ENCODE measurements at regions not wholly inside any gene's neighbourhood (a gene's known extent, or its start where the extent isn't known, plus 50 kb on each side); places are given as distances from the start of the nearest gene placed in this dataset.

GRCh38 chr7:153392726-153393125 lies 633.2 kb downstream of the ACTR3B start:
- in situ Hi-C loops (cut with MboI; ENCODE audit: low sequenced_read_pairs, unreplicated experiment) = no loop called here
- DNase-seq (ENCODE audit: low spot score) = no peak
- TF ChIP-seq CTCF (IDR thresholded peaks at IDR 0.05; ENCODE audit: borderline replicate concordance, control extremely low read depth, extremely low read depth, insufficient read depth, missing control alignments) = no peak

GRCh38 chr7:153393666-153394065 lies 634.1 kb downstream of the ACTR3B start:
- DNase-seq (ENCODE audit: low spot score) = no peak
- no peak for TF ChIP-seq CTCF (IDR thresholded peaks at IDR 0.05; ENCODE audit: borderline replicate concordance, control extremely low read depth, extremely low read depth, insufficient read depth, missing control alignments)
- in situ Hi-C loops (cut with MboI; ENCODE audit: low sequenced_read_pairs, unreplicated experiment) = no loop called here

- no peak for TF ChIP-seq CTCF (IDR thresholded peaks at IDR 0.05; ENCODE audit: borderline replicate concordance, control extremely low read depth, extremely low read depth, insufficient read depth, missing control alignments)
- in situ Hi-C loops (cut with MboI; ENCODE audit: low sequenced_read_pairs, unreplicated experiment) = no loop called here
- no peak for DNase-seq (ENCODE audit: low spot score)
These were observed 636.9 kb downstream of the ACTR3B start for GRCh38 chr7:153396475-153396874.

- in situ Hi-C loops (cut with MboI; ENCODE audit: low sequenced_read_pairs, unreplicated experiment) = no loop called here
- TF ChIP-seq CTCF (IDR thresholded peaks at IDR 0.05; ENCODE audit: borderline replicate concordance, control extremely low read depth, extremely low read depth, insufficient read depth, missing control alignments) = no peak
- DNase-seq (ENCODE audit: low spot score) = no peak
These were observed 637.9 kb downstream of the ACTR3B start for GRCh38 chr7:153397459-153397858.

GRCh38 chr7:153397906-153398305 lies 638.4 kb downstream of the ACTR3B start:
- DNase-seq (ENCODE audit: low spot score) = no peak
- in situ Hi-C loops (cut with MboI; ENCODE audit: low sequenced_read_pairs, unreplicated experiment) = no loop called here

GRCh38 chr7:153398370-153398769 lies 638.8 kb downstream of the ACTR3B start:
- no peak for TF ChIP-seq CTCF (IDR thresholded peaks at IDR 0.05; ENCODE audit: borderline replicate concordance, control extremely low read depth, extremely low read depth, insufficient read depth, missing control alignments)
- no peak for DNase-seq (ENCODE audit: low spot score)
- in situ Hi-C loops (cut with MboI; ENCODE audit: low sequenced_read_pairs, unreplicated experiment) = no loop called here

More at GRCh38 chr7:153397906-153398305, 638.4 kb downstream of the ACTR3B start:
- TF ChIP-seq CTCF (IDR thresholded peaks at IDR 0.05; ENCODE audit: borderline replicate concordance, control extremely low read depth, extremely low read depth, insufficient read depth, missing control alignments) = no peak
